ENCODE measurements at regions not wholly inside any gene's neighbourhood (a gene's known extent, or its start where the extent isn't known, plus 50 kb on each side); places are given as distances from the start of the nearest gene placed in this dataset.

DNA sequence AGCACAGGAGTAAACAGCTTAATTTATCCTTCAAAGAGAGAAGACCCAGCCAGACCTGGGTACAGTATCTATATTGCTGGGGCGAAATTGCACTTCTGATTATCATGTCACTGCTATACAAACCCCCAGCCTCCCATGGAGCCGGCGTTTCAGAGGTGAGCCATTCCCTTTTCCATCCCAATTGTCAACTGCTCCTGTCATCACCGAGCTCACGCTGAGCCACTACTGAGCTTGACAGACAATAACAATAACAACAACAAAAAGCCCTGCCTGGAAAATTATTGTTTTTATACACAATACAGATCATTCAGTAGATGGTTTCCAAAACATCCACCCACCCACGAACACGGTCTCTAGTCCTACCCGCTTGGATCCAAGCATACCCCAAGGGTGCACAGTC, 129.0 kb upstream of the JARID2 start:
- H3K27me3 ChIP-seq (ENCODE audit: control insufficient read depth, insufficient read depth, low read length), result no peaks in the 10 kb centered on the region
- no peak overlapping the region for H3K9ac ChIP-seq (ENCODE audit: low read length)
- H3K36me3 ChIP-seq (ENCODE audit: control insufficient read depth, low read depth, low read length), result no peaks in the 10 kb centered on the region
- H3K4me3 ChIP-seq (ENCODE audit: low read length), result no peak overlapping the region
- no peaks in the 10 kb centered on the region for H3K9me3 ChIP-seq (ENCODE audit: control insufficient read depth, low read depth, low read length)
- H3K4me1 ChIP-seq (ENCODE audit: control insufficient read depth, low read depth, low read length), result no peaks in the 10 kb centered on the region
- no peak overlapping the region for H3K27ac ChIP-seq (ENCODE audit: low read length)

DNA sequence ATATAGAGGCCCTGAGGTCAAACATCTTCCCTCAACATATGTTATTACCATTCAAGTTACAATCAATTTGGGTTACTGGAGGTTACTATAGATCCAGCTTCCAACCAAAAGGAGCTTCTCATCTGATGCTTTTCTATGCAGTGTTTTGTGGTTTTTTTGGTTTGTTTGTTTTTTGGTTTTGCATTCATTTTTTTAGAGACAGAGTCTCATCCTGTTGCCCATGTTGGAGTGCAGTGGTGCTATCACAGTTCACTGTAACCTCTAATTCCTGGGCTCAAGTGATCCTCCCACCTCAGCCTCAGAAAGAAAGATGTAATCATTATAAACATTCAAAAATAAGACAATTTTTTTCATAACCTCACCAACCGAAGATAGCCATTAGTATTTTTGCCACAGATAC, 124.4 kb upstream of the JARID2 start:
- no peaks in the 10 kb centered on the region for H3K4me1 ChIP-seq (ENCODE audit: control insufficient read depth, low read depth, low read length)
- H3K27me3 ChIP-seq (ENCODE audit: control insufficient read depth, insufficient read depth, low read length), result no peaks in the 10 kb centered on the region
- H3K36me3 ChIP-seq (ENCODE audit: control insufficient read depth, low read depth, low read length), result no peaks in the 10 kb centered on the region

DNA sequence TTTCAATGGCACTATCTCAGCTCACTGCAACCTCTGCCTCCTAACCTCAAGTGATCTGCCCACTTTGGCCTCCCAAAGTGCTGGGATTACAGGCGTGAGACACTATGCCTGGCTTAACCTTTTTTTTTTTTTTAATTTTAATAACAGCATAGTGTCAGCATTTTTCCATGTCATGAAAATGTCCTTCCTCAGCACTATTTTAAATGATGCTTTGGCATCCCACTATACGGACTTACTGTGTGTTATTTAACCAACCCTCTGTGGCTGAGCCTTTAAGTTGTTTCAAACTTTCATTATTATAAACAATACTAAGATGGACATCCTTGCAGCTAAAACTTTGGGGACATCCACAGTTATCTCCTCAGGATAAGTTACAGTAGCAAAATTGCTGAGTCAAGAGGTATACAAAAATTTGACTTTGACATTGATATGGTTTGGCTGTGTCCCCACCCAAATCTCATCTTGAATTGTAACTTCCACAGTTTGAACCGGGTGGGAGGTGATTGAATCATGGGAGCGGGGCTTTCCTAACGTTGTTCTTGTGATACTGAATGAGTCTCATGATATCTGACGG, 123.8 kb upstream of the JARID2 start:
- Histone ChIP-seq H3K9me3 (ENCODE audit: control insufficient read depth, low read depth, low read length) (no peaks in the 10 kb centered on the region), H3K9ac (ENCODE audit: low read length) (no peak overlapping the region), H3K4me1 (ENCODE audit: control insufficient read depth, low read depth, low read length) (no peaks in the 10 kb centered on the region), H3K27me3 (ENCODE audit: control insufficient read depth, insufficient read depth, low read length) (no peaks in the 10 kb centered on the region), H3K4me3 (ENCODE audit: low read length) (no peak overlapping the region), H3K36me3 (ENCODE audit: control insufficient read depth, low read depth, low read length) (no peaks in the 10 kb centered on the region), H3K27ac (ENCODE audit: low read length) (no peak overlapping the region)

More for the DNA sequence above, 124.4 kb upstream of the JARID2 start:
- H3K4me3 ChIP-seq (ENCODE audit: low read length), result no peak overlapping the region
- no peak overlapping the region for H3K9ac ChIP-seq (ENCODE audit: low read length)
- no peaks in the 10 kb centered on the region for H3K9me3 ChIP-seq (ENCODE audit: control insufficient read depth, low read depth, low read length)
- no peak overlapping the region for H3K27ac ChIP-seq (ENCODE audit: low read length)

DNA sequence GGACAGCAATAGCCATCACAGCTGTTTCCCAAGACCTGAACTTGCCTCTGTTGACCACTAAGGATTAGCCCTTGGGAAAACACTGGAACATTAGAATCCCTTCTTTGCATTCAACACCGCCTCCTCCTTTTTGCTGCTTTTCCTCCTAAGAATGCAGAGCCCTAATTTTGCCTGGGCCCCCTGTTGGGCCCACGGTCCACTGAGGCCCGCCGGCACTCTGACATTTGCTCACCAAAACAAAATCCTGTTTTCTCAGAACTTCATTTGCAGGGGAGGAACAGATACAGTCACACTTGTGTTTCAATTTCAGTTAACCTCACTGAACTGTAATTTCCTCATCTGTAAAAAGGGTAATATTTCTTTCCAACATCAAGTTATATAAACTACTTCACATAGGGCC, 116.0 kb upstream of the JARID2 start:
- no peaks in the 10 kb centered on the region for H3K27me3 ChIP-seq (ENCODE audit: control insufficient read depth, insufficient read depth, low read length)
- no peak overlapping the region for H3K4me3 ChIP-seq (ENCODE audit: low read length)
- H3K27ac ChIP-seq (ENCODE audit: low read length), result no peak overlapping the region
- H3K36me3 ChIP-seq (ENCODE audit: control insufficient read depth, low read depth, low read length), result no peaks in the 10 kb centered on the region
- H3K9me3 ChIP-seq (ENCODE audit: control insufficient read depth, low read depth, low read length), result no peaks in the 10 kb centered on the region
- peaks cover 6% of the 10 kb centered on the region for H3K4me1 ChIP-seq (ENCODE audit: control insufficient read depth, low read depth, low read length)
- no peak overlapping the region for H3K9ac ChIP-seq (ENCODE audit: low read length)

DNA sequence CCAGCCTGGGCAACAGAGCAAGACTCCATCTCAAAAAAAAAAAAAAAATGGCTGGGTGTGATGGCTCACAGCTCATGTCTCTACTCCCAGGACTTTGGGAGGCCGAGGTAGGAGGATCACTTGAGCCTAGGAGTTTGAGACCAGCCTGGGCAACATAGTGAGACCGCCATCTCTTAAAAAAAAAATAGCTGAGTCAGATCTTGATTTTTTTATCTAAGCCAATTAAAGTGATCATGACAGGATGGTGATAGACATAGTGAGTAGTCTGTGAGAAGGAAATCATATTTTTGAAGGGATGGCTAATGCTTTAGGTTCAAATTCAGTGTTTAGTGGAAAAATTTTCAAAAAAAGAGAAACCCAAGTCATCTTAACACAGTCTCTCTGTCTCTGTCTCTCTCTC, 114.6 kb upstream of the JARID2 start:
- H3K9me3 ChIP-seq (ENCODE audit: control insufficient read depth, low read depth, low read length), result no peaks in the 10 kb centered on the region
- H3K4me3 ChIP-seq (ENCODE audit: low read length), result no peak overlapping the region
- H3K27ac ChIP-seq (ENCODE audit: low read length), result no peak overlapping the region
- no peaks in the 10 kb centered on the region for H3K36me3 ChIP-seq (ENCODE audit: control insufficient read depth, low read depth, low read length)
- H3K4me1 ChIP-seq (ENCODE audit: control insufficient read depth, low read depth, low read length), result peaks cover 9% of the 10 kb centered on the region
- no peak overlapping the region for H3K9ac ChIP-seq (ENCODE audit: low read length)
- no peaks in the 10 kb centered on the region for H3K27me3 ChIP-seq (ENCODE audit: control insufficient read depth, insufficient read depth, low read length)

DNA sequence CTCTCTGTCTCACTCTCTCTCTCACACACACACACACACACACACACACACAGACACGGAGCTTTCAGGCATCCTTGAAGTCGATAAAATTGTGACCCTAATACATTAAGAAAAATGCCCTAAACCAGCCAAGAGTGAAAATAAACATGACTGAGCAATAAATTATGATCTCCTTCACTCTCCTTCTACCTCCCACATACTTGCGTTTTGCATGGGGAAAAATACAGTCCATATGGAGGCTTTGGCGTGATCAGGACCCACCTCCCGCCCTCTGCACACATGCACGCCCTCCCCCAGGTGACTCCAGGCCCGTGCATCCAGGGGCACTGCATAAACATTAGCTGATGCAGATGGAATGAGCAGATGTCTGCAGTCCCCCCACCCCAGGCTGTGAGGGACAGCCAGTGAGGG, 114.2 kb upstream of the JARID2 start:
- Histone ChIP-seq H3K9me3 (ENCODE audit: control insufficient read depth, low read depth, low read length) (no peaks in the 10 kb centered on the region), H3K4me1 (ENCODE audit: control insufficient read depth, low read depth, low read length) (peaks cover 10% of the 10 kb centered on the region), H3K27ac (ENCODE audit: low read length) (no peak overlapping the region), H3K36me3 (ENCODE audit: control insufficient read depth, low read depth, low read length) (no peaks in the 10 kb centered on the region), H3K4me3 (ENCODE audit: low read length) (no peak overlapping the region), H3K9ac (ENCODE audit: low read length) (no peak overlapping the region), H3K27me3 (ENCODE audit: control insufficient read depth, insufficient read depth, low read length) (no peaks in the 10 kb centered on the region)

DNA sequence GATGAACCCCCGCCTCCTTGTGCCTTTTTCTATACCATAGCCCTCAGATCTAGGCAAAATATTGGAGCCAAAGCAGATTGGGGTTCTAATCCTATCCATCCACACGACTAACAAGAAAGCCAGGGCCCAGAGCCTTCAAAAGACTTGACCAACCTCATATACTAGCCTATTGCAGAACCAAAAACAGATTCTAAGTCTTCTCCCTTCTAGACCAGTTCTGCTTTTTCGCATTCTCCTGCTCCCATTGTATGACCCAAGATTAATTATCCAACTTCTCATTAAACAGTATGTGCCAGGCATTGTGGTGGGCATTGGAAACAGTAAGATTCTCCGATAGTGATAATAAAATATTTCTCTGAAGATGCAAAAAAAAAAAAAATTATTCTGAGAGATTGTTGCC, 113.7 kb upstream of the JARID2 start:
- peaks cover 10% of the 10 kb centered on the region for H3K4me1 ChIP-seq (ENCODE audit: control insufficient read depth, low read depth, low read length)

DNA sequence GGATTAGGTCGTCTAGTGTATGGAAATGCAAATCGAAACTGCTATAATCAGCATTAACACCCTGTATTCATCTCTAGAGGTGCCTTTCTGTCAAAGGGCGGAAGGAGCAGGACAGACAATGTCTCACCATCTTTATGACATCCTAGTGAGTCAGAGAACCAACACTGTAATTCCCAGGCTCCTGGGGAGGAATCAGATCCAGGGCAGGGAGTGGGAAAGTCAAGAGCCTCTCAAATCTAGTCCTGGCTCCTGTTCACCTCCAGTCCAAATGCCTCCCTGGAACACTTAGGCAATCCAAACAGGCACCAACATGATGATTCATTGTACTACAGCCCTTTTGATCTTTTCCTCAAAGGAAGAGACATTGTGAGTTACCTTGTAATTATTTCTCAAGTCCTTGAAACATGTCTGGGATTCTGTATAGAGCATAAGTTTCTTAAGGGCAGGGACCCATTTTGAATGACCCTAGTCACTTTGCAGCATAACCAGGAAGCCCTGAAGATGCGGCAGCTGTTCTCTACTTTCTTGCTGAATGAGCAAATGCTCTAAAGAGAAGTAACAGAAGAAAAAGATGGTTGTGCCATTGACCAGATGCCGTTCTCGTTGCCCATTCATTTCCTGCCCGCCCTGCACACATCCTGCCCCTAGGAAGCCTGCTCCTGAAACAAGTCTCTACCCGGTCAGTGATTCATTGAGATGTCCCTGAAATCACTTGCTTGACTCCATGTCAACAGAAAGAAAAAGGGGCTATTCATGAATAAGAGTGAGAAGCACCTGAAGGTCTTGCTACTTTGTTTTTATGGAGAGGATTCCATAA, 112.8 kb upstream of the JARID2 start:
- Histone ChIP-seq H3K4me3 (ENCODE audit: low read length) (no peak overlapping the region), H3K9ac (ENCODE audit: low read length) (no peak overlapping the region), H3K27ac (ENCODE audit: low read length) (no peak overlapping the region), H3K27me3 (ENCODE audit: control insufficient read depth, insufficient read depth, low read length) (no peaks in the 10 kb centered on the region), H3K9me3 (ENCODE audit: control insufficient read depth, low read depth, low read length) (no peaks in the 10 kb centered on the region), H3K36me3 (ENCODE audit: control insufficient read depth, low read depth, low read length) (no peaks in the 10 kb centered on the region), H3K4me1 (ENCODE audit: control insufficient read depth, low read depth, low read length) (peaks cover 10% of the 10 kb centered on the region)

More for the DNA sequence above, 113.7 kb upstream of the JARID2 start:
- Histone ChIP-seq H3K27ac (ENCODE audit: low read length) (no peak overlapping the region), H3K27me3 (ENCODE audit: control insufficient read depth, insufficient read depth, low read length) (no peaks in the 10 kb centered on the region), H3K9me3 (ENCODE audit: control insufficient read depth, low read depth, low read length) (no peaks in the 10 kb centered on the region), H3K4me3 (ENCODE audit: low read length) (no peak overlapping the region), H3K36me3 (ENCODE audit: control insufficient read depth, low read depth, low read length) (no peaks in the 10 kb centered on the region), H3K9ac (ENCODE audit: low read length) (no peak overlapping the region)

DNA sequence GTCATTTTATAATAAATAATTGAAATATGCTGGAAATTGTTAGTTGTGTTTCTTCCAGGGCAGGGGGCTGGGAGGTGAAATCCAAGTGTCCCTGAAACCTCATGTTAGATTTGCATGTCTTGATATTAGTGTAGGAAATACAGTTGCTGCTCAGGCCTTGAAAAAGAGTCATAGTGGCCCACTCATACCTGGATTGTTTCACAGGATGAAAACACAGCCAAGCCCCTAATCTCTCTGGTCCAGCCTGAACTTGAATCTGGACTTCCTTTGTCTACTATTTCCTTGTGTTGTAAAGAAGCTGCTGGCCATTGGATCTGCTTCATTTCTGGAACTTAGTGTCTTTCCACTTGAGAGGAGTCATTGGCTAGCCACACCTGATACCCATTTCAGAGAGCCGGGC, 108.8 kb upstream of the JARID2 start:
- H3K9me3 ChIP-seq (ENCODE audit: control insufficient read depth, low read depth, low read length), result no peaks in the 10 kb centered on the region
- peaks cover 4% of the 10 kb centered on the region for H3K4me1 ChIP-seq (ENCODE audit: control insufficient read depth, low read depth, low read length)
- no peaks in the 10 kb centered on the region for H3K36me3 ChIP-seq (ENCODE audit: control insufficient read depth, low read depth, low read length)
- H3K27me3 ChIP-seq (ENCODE audit: control insufficient read depth, insufficient read depth, low read length), result no peaks in the 10 kb centered on the region
- H3K27ac ChIP-seq (ENCODE audit: low read length), result no peak overlapping the region
- H3K9ac ChIP-seq (ENCODE audit: low read length), result no peak overlapping the region
- H3K4me3 ChIP-seq (ENCODE audit: low read length), result no peak overlapping the region

DNA sequence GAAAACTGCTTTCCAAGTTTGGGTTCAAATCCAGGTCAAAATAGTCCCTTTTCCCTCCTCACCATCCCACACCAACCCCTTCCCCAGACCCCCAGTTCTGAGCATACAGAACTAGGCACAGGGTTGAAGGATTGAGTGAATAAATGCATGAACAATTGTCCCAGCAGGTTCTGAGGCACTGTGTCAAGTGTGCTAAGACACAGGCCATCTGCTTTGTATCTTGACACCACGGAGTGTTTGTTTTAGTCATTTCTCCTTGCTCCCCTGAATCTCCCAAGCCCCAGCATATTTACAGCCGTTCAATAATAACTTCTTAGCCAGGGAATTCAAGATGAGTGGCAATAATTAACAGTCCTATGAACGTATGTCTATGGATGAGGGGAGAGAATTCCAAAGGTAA, 102.8 kb upstream of the JARID2 start:
- no peaks in the 10 kb centered on the region for H3K4me1 ChIP-seq (ENCODE audit: control insufficient read depth, low read depth, low read length)
- H3K9me3 ChIP-seq (ENCODE audit: control insufficient read depth, low read depth, low read length), result no peaks in the 10 kb centered on the region
- H3K27ac ChIP-seq (ENCODE audit: low read length), result no peak overlapping the region
- no peak overlapping the region for H3K4me3 ChIP-seq (ENCODE audit: low read length)
- no peak overlapping the region for H3K9ac ChIP-seq (ENCODE audit: low read length)
- H3K27me3 ChIP-seq (ENCODE audit: control insufficient read depth, insufficient read depth, low read length), result no peaks in the 10 kb centered on the region
- no peaks in the 10 kb centered on the region for H3K36me3 ChIP-seq (ENCODE audit: control insufficient read depth, low read depth, low read length)

DNA sequence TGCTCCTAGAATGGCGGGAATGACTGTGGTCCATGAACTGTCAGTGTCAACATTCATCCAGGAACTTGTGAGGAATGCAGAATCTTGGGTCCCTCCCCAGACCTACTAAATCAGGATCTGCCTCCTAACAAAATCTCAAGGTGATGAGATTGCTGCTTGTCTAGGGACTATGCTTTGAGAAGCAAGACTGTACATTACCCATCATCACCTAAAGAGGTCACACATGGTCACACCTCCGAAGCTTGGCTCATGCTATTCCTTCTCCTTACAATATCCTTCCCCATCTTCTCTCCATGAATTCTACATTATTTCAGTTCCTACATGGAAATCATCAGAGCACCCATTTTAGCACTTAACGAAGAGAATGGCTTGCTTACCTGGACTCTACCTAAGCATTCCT, 102.3 kb upstream of the JARID2 start:
- Histone ChIP-seq H3K27me3 (ENCODE audit: control insufficient read depth, insufficient read depth, low read length) (no peaks in the 10 kb centered on the region), H3K27ac (ENCODE audit: low read length) (no peak overlapping the region), H3K4me1 (ENCODE audit: control insufficient read depth, low read depth, low read length) (no peaks in the 10 kb centered on the region), H3K9ac (ENCODE audit: low read length) (no peak overlapping the region), H3K36me3 (ENCODE audit: control insufficient read depth, low read depth, low read length) (no peaks in the 10 kb centered on the region), H3K9me3 (ENCODE audit: control insufficient read depth, low read depth, low read length) (no peaks in the 10 kb centered on the region), H3K4me3 (ENCODE audit: low read length) (no peak overlapping the region)

DNA sequence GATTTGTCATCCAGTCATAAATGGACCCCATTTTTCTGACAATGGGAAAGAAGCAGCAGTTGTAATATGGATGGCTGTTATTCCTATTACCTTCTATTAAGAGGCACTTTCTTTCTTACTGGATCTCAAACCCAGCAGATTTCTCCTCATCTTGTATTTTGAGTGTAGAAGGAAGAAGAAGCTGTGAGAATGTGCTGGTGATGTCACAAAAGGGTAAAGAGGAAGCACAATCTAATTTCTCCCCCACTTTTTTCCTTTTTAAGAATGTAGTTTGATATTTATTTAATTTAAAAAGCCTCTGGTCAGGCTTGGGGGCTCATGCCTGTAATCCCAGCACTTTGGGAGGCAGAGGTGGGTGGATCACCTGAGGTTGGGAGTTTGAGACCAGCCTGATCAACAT, 100.0 kb upstream of the JARID2 start:
- Histone ChIP-seq H3K9ac (ENCODE audit: low read length) (no peak overlapping the region), H3K4me1 (ENCODE audit: control insufficient read depth, low read depth, low read length) (no peaks in the 10 kb centered on the region), H3K27me3 (ENCODE audit: control insufficient read depth, insufficient read depth, low read length) (no peaks in the 10 kb centered on the region), H3K4me3 (ENCODE audit: low read length) (no peak overlapping the region), H3K27ac (ENCODE audit: low read length) (no peak overlapping the region), H3K36me3 (ENCODE audit: control insufficient read depth, low read depth, low read length) (no peaks in the 10 kb centered on the region), H3K9me3 (ENCODE audit: control insufficient read depth, low read depth, low read length) (no peaks in the 10 kb centered on the region)

All from iPS-18a (cell line).